Testis (tissue), 2 donors: ENCODE measurements at regions not wholly inside any gene's neighbourhood (a gene's known extent, or its start where the extent isn't known, plus 50 kb on each side); places are given as distances from the start of the nearest gene placed in this dataset.

Experiments
- CTCF ChIP-seq, 3 experiments: fragments of 450-650 bp in 2 of 3; fragments of 200-600 bp in 1 of 3; sonication (generic) in 1 of 3; IDR thresholded peaks; one replicate each; pipeline ENCODE4 v1.5.1; 2016 to 2019; ENCODE audit warnings: antibody characterized with exemption in 3 of 3, mild to moderate bottlenecking in 2 of 3, moderate library complexity in 1 of 3
- POLR2A ChIP-seq: fragments of 450-650 bp; IDR thresholded peaks from one replicate; pipeline ENCODE4 v1.6.1; 2017; ENCODE audit warnings: antibody characterized with exemption, mild to moderate bottlenecking, moderate library complexity

- TF ChIP-seq CTCF (IDR thresholded peaks at IDR 0.05) (no peak), POLR2A (no peak)
Measured at GRCh38 chr5:99922386-99922785, 612.8 kb upstream of the FAM174A start.
